Type B pancreatic cell (in vitro differentiated cells): ENCODE measurements at regions not wholly inside any gene's neighbourhood (a gene's known extent, or its start where the extent isn't known, plus 50 kb on each side); places are given as distances from the start of the nearest gene placed in this dataset.

ENCODE experiments used
- DNase-seq: peaks from one replicate; pipeline ENCODE4 v3.0.0; 2021; ENCODE audit warnings: mixed read lengths; ENCODE audit not compliant: unreplicated experiment; ENCODE audit errors: extremely low spot score
- H3K27ac Mint-ChIP-seq: 2 replicates; pipeline ENCODE4 v1.8.0; 2021; ENCODE audit warnings: mild to moderate bottlenecking, mixed read lengths
- H3K27me3 Mint-ChIP-seq: 2 replicates; pipeline ENCODE4 v1.8.0; 2021; ENCODE audit warnings: mixed read lengths
- H3K36me3 Mint-ChIP-seq: 2 replicates; pipeline ENCODE4 v1.8.0; 2021; ENCODE audit warnings: mixed read lengths
- H3K4me1 Mint-ChIP-seq: one replicate; pipeline ENCODE4 v1.8.0; 2021; ENCODE audit warnings: mixed read lengths; ENCODE audit not compliant: unreplicated experiment
- H3K4me3 Mint-ChIP-seq: 2 replicates; pipeline ENCODE4 v1.8.0; 2021; ENCODE audit warnings: mild to moderate bottlenecking, mixed read lengths
- H3K9me3 Mint-ChIP-seq: 2 replicates; pipeline ENCODE4 v1.8.0; 2021; ENCODE audit warnings: mixed read lengths
- CTCF ChIP-seq: fragments of 200-600 bp; sonication (generic); conservative IDR thresholded peaks from 2 replicates; pipeline ENCODE4 v1.5.0; 2021; ENCODE audit warnings: antibody characterized with exemption, mild to moderate bottlenecking

GRCh38 chr17:13337151-13337550 is 264.6 kb downstream of the HS3ST3A1 start:
- no peak overlapping the region for H3K27ac Mint-ChIP-seq
- H3K4me1 Mint-ChIP-seq, result peaks cover 16% of the 10 kb centered on the region
- no peak for DNase-seq
- no peak for TF ChIP-seq CTCF
- H3K9me3 Mint-ChIP-seq, result peaks cover 11% of the 10 kb centered on the region
- H3K27me3 Mint-ChIP-seq, result peaks cover 8% of the 10 kb centered on the region
- H3K4me3 Mint-ChIP-seq, result no peak overlapping the region
- no peaks in the 10 kb centered on the region for H3K36me3 Mint-ChIP-seq

GRCh38 chr17:13334374-13334773 is 267.4 kb downstream of the HS3ST3A1 start:
- H3K27ac Mint-ChIP-seq, result no peak overlapping the region
- H3K4me3 Mint-ChIP-seq, result no peak overlapping the region
- peaks cover 8% of the 10 kb centered on the region for H3K9me3 Mint-ChIP-seq
- peaks cover 16% of the 10 kb centered on the region for H3K4me1 Mint-ChIP-seq
- H3K27me3 Mint-ChIP-seq, result peaks cover 8% of the 10 kb centered on the region
- TF ChIP-seq CTCF, result no peak
- no peaks in the 10 kb centered on the region for H3K36me3 Mint-ChIP-seq
- DNase-seq, result no peak

- TF ChIP-seq CTCF, result no peak
- Mint-ChIP-seq H3K4me1 (peaks cover 16% of the 10 kb centered on the region), H3K9me3 (peaks cover 8% of the 10 kb centered on the region), H3K36me3 (no peaks in the 10 kb centered on the region), H3K27ac (no peak overlapping the region), H3K27me3 (peaks cover 8% of the 10 kb centered on the region), H3K4me3 (no peak overlapping the region)
- no peak for DNase-seq
Observed at GRCh38 chr17:13333661-13334060, 268.1 kb downstream of the HS3ST3A1 start.

GRCh38 chr17:13332207-13332606 is 269.5 kb downstream of the HS3ST3A1 start:
- no peaks in the 10 kb centered on the region for H3K36me3 Mint-ChIP-seq
- H3K27me3 Mint-ChIP-seq, result peaks cover 3% of the 10 kb centered on the region
- peaks cover 8% of the 10 kb centered on the region for H3K9me3 Mint-ChIP-seq
- no peak overlapping the region for H3K4me3 Mint-ChIP-seq
- no peak overlapping the region for H3K27ac Mint-ChIP-seq
- no peak for TF ChIP-seq CTCF
- H3K4me1 Mint-ChIP-seq, result peaks cover 6% of the 10 kb centered on the region
- no peak for DNase-seq

GRCh38 chr17:13329421-13329820 is 272.3 kb downstream of the HS3ST3A1 start:
- TF ChIP-seq CTCF, result no peak
- peaks cover 8% of the 10 kb centered on the region for H3K9me3 Mint-ChIP-seq
- no peak overlapping the region for H3K4me3 Mint-ChIP-seq
- no peaks in the 10 kb centered on the region for H3K36me3 Mint-ChIP-seq
- no peaks in the 10 kb centered on the region for H3K4me1 Mint-ChIP-seq
- no peaks in the 10 kb centered on the region for H3K27me3 Mint-ChIP-seq
- H3K27ac Mint-ChIP-seq, result no peak overlapping the region
- DNase-seq, result no peak

- Mint-ChIP-seq H3K27me3 (peaks cover 3% of the 10 kb centered on the region), H3K4me1 (no peaks in the 10 kb centered on the region), H3K4me3 (no peak overlapping the region), H3K36me3 (no peaks in the 10 kb centered on the region), H3K9me3 (no peaks in the 10 kb centered on the region), H3K27ac (no peak overlapping the region)
- TF ChIP-seq CTCF, result no peak
- no peak for DNase-seq
Observed at GRCh38 chr17:13323990-13324389, 277.7 kb downstream of the HS3ST3A1 start.
